Heart left ventricle (tissue), 13 donors: ENCODE measurements at regions not wholly inside any gene's neighbourhood (a gene's known extent, or its start where the extent isn't known, plus 50 kb on each side); places are given as distances from the start of the nearest gene placed in this dataset.

Experiments used
- POLR2A ChIP-seq, 2 donors: fragments of 450-650 bp; IDR thresholded peaks; one replicate each; pipeline ENCODE4 v1.6.1; 2017; ENCODE audit warnings: antibody characterized with exemption in 2 of 2, mild to moderate bottlenecking in 2 of 2, moderate library complexity in 2 of 2
- TF ChIP-seq, protein P1 (sequence below), 12 donors: fragments of 200-600 bp; sonication (generic) in 4 of 12; IDR thresholded peaks; one replicate each; pipeline versions ENCODE4 v1.5.0 to v1.8.0; 2018 to 2022; ENCODE audit warnings: antibody characterized with exemption in 12 of 12, mild to moderate bottlenecking in 5 of 12
- donor health status: ischemic (EF 13 %, LVEDD 7.1; RV severe dilation, severe dysfunction).
- donor health status: DM: no; HTN: yes; CAD: no.
- donor health status: DM: no; HTN: no; CAD: no.
- donor health status: ischemic (EF 25% LVEDD 6.9; RV normal size, moderate dysfunction).
- donor health status: ischemic (EF 25% LVEDD 5.7; RV mildly dilated, moderate dysfunction).
- donor health status: ischemic (EF 35%, LVEDD 5.7; RV mildly dilated, moderate dysfunction).
- donor health status: nonischemic (EF 11% LVEDD 7.7; RV severe dilation, severe dysfunction).
- donor health status: DM: yes; HTN: yes; CAD: no.
- donor health status: PGD.
- donor health status: ischemic (EF 29% LVEDD 5.4; RV normal size, mild dysfunction).
- donor health status: nonischemic (EF 23%, LVEDD 6.1; RV moderate dilation, normal function).

DNA sequence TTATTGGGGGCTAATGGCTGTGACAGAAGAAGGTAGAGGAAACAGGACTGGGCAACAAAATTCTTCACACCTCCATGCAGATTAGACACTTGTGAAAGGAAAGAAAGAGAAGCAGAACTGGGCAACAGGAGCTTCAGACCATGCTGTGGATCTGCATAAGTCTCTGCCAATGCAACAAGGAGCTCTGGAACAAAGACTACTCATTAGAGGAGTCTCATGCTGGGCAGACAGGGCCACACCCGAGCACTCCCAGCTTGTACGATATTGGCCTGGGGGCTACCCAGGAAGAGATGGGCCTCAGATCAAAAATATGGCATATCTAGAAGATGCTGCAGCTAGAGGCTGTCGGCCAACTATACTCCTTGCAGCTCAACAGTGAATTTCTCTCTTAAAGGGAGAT, 105.2 kb downstream of the ZFY start:
- TF ChIP-seq, protein P1, sequence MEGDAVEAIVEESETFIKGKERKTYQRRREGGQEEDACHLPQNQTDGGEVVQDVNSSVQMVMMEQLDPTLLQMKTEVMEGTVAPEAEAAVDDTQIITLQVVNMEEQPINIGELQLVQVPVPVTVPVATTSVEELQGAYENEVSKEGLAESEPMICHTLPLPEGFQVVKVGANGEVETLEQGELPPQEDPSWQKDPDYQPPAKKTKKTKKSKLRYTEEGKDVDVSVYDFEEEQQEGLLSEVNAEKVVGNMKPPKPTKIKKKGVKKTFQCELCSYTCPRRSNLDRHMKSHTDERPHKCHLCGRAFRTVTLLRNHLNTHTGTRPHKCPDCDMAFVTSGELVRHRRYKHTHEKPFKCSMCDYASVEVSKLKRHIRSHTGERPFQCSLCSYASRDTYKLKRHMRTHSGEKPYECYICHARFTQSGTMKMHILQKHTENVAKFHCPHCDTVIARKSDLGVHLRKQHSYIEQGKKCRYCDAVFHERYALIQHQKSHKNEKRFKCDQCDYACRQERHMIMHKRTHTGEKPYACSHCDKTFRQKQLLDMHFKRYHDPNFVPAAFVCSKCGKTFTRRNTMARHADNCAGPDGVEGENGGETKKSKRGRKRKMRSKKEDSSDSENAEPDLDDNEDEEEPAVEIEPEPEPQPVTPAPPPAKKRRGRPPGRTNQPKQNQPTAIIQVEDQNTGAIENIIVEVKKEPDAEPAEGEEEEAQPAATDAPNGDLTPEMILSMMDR (IDR thresholded peaks at IDR 0.05), result no peak
- no peak for TF ChIP-seq POLR2A (IDR thresholded peaks at IDR 0.05)
